HEK293T (cell line): ENCODE measurements at regions not wholly inside any gene's neighbourhood (a gene's known extent, or its start where the extent isn't known, plus 50 kb on each side); places are given as distances from the start of the nearest gene placed in this dataset.

Source experiments
- ARNT ChIP-seq: fragments of 450-650 bp; IDR thresholded peaks from 2 replicates; pipeline ENCODE4 v1.6.1; 2017; ENCODE audit warnings: mild to moderate bottlenecking
- BHLHE40 ChIP-seq: fragments of 450-650 bp; IDR thresholded peaks from 2 replicates; pipeline ENCODE4 v1.6.1; 2016; ENCODE audit warnings: mild to moderate bottlenecking, moderate library complexity, borderline replicate concordance
- CTBP1 ChIP-seq: fragments of 450-650 bp; IDR thresholded peaks from 2 replicates; pipeline ENCODE4 v1.6.1; 2016; ENCODE audit warnings: borderline replicate concordance
- ELF4 ChIP-seq: fragments of 450-650 bp; IDR thresholded peaks from 2 replicates; pipeline ENCODE4 v1.6.1; 2017; ENCODE audit warnings: antibody characterized with exemption
- FOXA1 ChIP-seq: fragments of 450-650 bp; IDR thresholded peaks from 2 replicates; pipeline ENCODE4 v1.6.1; 2016; ENCODE audit warnings: mild to moderate bottlenecking
- FOXK2 ChIP-seq: fragments of 450-650 bp; IDR thresholded peaks from 2 replicates; pipeline ENCODE4 v1.6.1; 2016; ENCODE audit warnings: mild to moderate bottlenecking
- FOXM1 ChIP-seq: fragments of 450-650 bp; IDR thresholded peaks from 2 replicates; pipeline ENCODE4 v1.6.1; 2017; ENCODE audit warnings: mild to moderate bottlenecking, borderline replicate concordance
- HDGF ChIP-seq: fragments of 450-650 bp; IDR thresholded peaks from 2 replicates; pipeline ENCODE4 v1.6.1; 2017; ENCODE audit warnings: antibody characterized with exemption, borderline replicate concordance
- L3MBTL2 ChIP-seq: fragments of 450-650 bp; conservative IDR thresholded peaks from 2 replicates; pipeline ENCODE4 v1.6.1; 2016; ENCODE audit warnings: mild to moderate bottlenecking
- LEF1 ChIP-seq: fragments of 450-650 bp; IDR thresholded peaks from 2 replicates; pipeline ENCODE4 v1.6.1; 2017; ENCODE audit warnings: mild to moderate bottlenecking, borderline replicate concordance
- SP1 ChIP-seq: fragments of 450-650 bp; IDR thresholded peaks from 2 replicates; pipeline ENCODE4 v1.6.1; 2017
- SUZ12 ChIP-seq: fragments of 450-650 bp; IDR thresholded peaks from 2 replicates; pipeline ENCODE4 v1.6.1; 2016; ENCODE audit warnings: mild to moderate bottlenecking
- TARDBP ChIP-seq: fragments of 450-650 bp; IDR thresholded peaks from 2 replicates; pipeline ENCODE4 v1.6.1; 2016
- ZNF384 ChIP-seq: fragments of 450-650 bp; IDR thresholded peaks from 2 replicates; pipeline ENCODE4 v1.6.1; 2016

GRCh38 chr18:10365021-10365500 is 89.4 kb upstream of the APCDD1 start:
- TF ChIP-seq FOXM1 = no peak
- no peak for TF ChIP-seq FOXA1
- no peak for TF ChIP-seq ELF4
- TF ChIP-seq LEF1 = no peak
- TF ChIP-seq SUZ12 = no peak
- no peak for TF ChIP-seq ZNF384
- TF ChIP-seq FOXK2 = no peak
- no peak for TF ChIP-seq L3MBTL2
- TF ChIP-seq HDGF = no peak
- no peak for TF ChIP-seq TARDBP
- TF ChIP-seq SP1 = no peak
- no peak for TF ChIP-seq CTBP1
- no peak for TF ChIP-seq BHLHE40
- no peak for TF ChIP-seq ARNT
